ENCODE measurements at regions not wholly inside any gene's neighbourhood (a gene's known extent, or its start where the extent isn't known, plus 50 kb on each side); places are given as distances from the start of the nearest gene placed in this dataset.
A peak's percentile ranks its signal among the peaks of the same experiment; 100 is the strongest.

DNA sequence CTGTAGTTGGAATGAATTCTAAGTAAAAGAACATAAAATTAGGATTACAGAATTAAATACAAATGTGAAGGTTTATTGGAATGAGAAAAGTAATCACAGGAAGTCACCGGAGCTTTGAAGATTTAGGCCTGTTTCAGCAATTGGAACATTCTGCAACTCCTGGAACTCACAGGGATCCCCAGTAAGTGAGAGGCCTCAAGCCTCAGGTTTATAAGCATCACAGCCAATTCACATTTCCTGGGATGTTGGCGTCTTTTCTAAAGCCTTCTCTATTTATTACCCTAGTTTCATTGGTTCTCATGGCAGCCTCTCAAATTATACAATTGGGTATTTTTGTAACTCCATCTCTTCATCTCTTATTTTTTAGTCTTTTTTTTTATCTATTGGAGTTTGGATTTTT, 90.4 kb upstream of the HIVEP1 start:
- BruUV-seq (replicated peaks) = no TSS peak
- no peaks in the 10 kb centered on the region for H3K36me3 ChIP-seq (ENCODE audit: insufficient read depth, low read length, poor library complexity, severe bottlenecking)
- no peak overlapping the region for H3K4me3 ChIP-seq (ENCODE audit: low read depth, low read length, poor library complexity, severe bottlenecking)
- ChIA-PET POLR2A (ENCODE audit: low non-redundant PET) (no interaction called here), CTCF (no interaction called here)
- TF ChIP-seq, protein P1, sequence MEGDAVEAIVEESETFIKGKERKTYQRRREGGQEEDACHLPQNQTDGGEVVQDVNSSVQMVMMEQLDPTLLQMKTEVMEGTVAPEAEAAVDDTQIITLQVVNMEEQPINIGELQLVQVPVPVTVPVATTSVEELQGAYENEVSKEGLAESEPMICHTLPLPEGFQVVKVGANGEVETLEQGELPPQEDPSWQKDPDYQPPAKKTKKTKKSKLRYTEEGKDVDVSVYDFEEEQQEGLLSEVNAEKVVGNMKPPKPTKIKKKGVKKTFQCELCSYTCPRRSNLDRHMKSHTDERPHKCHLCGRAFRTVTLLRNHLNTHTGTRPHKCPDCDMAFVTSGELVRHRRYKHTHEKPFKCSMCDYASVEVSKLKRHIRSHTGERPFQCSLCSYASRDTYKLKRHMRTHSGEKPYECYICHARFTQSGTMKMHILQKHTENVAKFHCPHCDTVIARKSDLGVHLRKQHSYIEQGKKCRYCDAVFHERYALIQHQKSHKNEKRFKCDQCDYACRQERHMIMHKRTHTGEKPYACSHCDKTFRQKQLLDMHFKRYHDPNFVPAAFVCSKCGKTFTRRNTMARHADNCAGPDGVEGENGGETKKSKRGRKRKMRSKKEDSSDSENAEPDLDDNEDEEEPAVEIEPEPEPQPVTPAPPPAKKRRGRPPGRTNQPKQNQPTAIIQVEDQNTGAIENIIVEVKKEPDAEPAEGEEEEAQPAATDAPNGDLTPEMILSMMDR (conservative IDR thresholded peaks at IDR 0.05; ENCODE audit: low read depth, low read length) = no peak
- H3K9me3 ChIP-seq (ENCODE audit: low read depth, low read length, poor library complexity, severe bottlenecking) = no peaks in the 10 kb centered on the region
- H3K4me1 ChIP-seq (ENCODE audit: insufficient read depth, low read length, poor library complexity, severe bottlenecking) = peaks cover 4% of the 10 kb centered on the region
- H3K27ac ChIP-seq (ENCODE audit: low read depth, low read length, poor library complexity, severe bottlenecking) = no peak overlapping the region
- H3K27me3 ChIP-seq (replicated peaks; ENCODE audit: insufficient read depth, low read depth, low read length, poor library complexity) = no peaks in the 10 kb centered on the region
- DNase-seq (ENCODE audit: low spot score) = no peak
- intact Hi-C loops (cut with micrococcal nuclease; ENCODE audit: unreplicated experiment) = no loop called here

DNA sequence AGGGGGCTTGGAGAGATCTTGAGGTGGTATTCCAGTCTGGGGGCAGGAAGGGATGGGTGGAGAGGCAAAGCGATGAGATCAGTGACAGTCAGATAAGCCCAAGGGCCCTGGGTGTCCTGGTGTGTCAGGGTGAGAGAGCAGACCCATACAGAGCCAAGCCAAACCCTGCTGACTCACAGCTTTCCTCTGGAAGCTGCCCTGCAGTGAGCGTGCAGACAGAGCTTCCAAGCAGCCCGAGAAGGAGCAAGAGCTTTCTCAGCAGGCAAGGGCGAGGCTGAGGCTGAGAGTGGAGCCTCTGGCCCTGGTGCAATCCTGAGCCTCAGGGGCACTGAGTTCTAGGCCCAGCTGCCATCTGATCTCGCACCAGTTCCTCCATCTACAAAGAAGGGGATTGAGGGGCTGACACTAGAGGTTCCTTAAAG, 91.1 kb upstream of the HIVEP1 start:
- DNase-seq (ENCODE audit: low spot score) = peak; percentile 17
- no peaks in the 10 kb centered on the region for H3K9me3 ChIP-seq (ENCODE audit: low read depth, low read length, poor library complexity, severe bottlenecking)
- CTCF ChIA-PET = no interaction called here
- no TSS peak for BruUV-seq (replicated peaks)
- no peak overlapping the region for H3K4me3 ChIP-seq (ENCODE audit: low read depth, low read length, poor library complexity, severe bottlenecking)
- intact Hi-C loops (cut with micrococcal nuclease; ENCODE audit: unreplicated experiment) = no loop called here
- H3K27ac ChIP-seq (ENCODE audit: low read depth, low read length, poor library complexity, severe bottlenecking) = no peak overlapping the region
- no peaks in the 10 kb centered on the region for H3K36me3 ChIP-seq (ENCODE audit: insufficient read depth, low read length, poor library complexity, severe bottlenecking)
- TF ChIP-seq, protein P1 (conservative IDR thresholded peaks at IDR 0.05; ENCODE audit: low read depth, low read length) = no peak
- no peak for TF ChIP-seq EZH2 (IDR thresholded peaks at IDR 0.05; ENCODE audit: borderline replicate concordance, low read depth, low read length, poor library complexity, severe bottlenecking)
- H3K27me3 ChIP-seq (replicated peaks; ENCODE audit: insufficient read depth, low read depth, low read length, poor library complexity) = no peaks in the 10 kb centered on the region
- POLR2A ChIA-PET (ENCODE audit: low non-redundant PET) = no interaction called here
- H3K4me1 ChIP-seq (ENCODE audit: insufficient read depth, low read length, poor library complexity, severe bottlenecking) = peaks cover 4% of the 10 kb centered on the region

DNA sequence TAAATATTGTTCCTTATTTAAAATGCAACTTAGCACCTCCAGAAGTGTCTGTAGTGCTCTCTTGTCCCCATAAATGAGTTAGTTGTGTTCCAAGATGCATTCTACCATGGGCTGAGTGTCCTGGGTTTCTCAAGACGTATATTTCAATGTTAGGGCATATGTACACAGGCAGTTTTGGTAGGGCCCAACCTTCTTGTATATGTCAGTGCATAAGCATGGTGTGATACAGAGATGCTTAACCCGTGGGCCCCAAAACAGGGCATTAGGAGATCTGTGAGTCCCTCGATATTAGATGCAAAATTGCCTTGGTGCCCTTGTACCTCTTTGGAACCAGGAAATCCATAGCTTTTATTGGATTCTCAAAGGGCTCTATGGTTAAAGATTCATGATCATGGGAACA, 91.5 kb upstream of the HIVEP1 start:
- no peak overlapping the region for H3K27ac ChIP-seq (ENCODE audit: low read depth, low read length, poor library complexity, severe bottlenecking)
- H3K36me3 ChIP-seq (ENCODE audit: insufficient read depth, low read length, poor library complexity, severe bottlenecking) = no peaks in the 10 kb centered on the region
- no peak for DNase-seq (ENCODE audit: low spot score)
- ChIA-PET CTCF (no interaction called here), POLR2A (ENCODE audit: low non-redundant PET) (no interaction called here)
- no peaks in the 10 kb centered on the region for H3K27me3 ChIP-seq (replicated peaks; ENCODE audit: insufficient read depth, low read depth, low read length, poor library complexity)
- H3K9me3 ChIP-seq (ENCODE audit: low read depth, low read length, poor library complexity, severe bottlenecking) = no peaks in the 10 kb centered on the region
- intact Hi-C loops (cut with micrococcal nuclease; ENCODE audit: unreplicated experiment) = no loop called here
- peaks cover 4% of the 10 kb centered on the region for H3K4me1 ChIP-seq (ENCODE audit: insufficient read depth, low read length, poor library complexity, severe bottlenecking)
- no TSS peak for BruUV-seq (replicated peaks)
- H3K4me3 ChIP-seq (ENCODE audit: low read depth, low read length, poor library complexity, severe bottlenecking) = no peak overlapping the region
- TF ChIP-seq, protein P1 (conservative IDR thresholded peaks at IDR 0.05; ENCODE audit: low read depth, low read length) = no peak
- no peak for TF ChIP-seq EZH2 (IDR thresholded peaks at IDR 0.05; ENCODE audit: borderline replicate concordance, low read depth, low read length, poor library complexity, severe bottlenecking)
